Neutrophil (primary cell): ENCODE measurements at regions not wholly inside any gene's neighbourhood (a gene's known extent, or its start where the extent isn't known, plus 50 kb on each side); places are given as distances from the start of the nearest gene placed in this dataset.

ENCODE experiments used
- H3K27ac ChIP-seq: fragments of 200-600 bp; sonication (generic); 2 replicates; pipeline ENCODE4 v1.5.1; 2016; ENCODE audit warnings: mild to moderate bottlenecking, moderate library complexity
- H3K27me3 ChIP-seq: fragments of 200-600 bp; sonication (generic); 2 replicates; pipeline ENCODE4 v1.6.0; 2016; ENCODE audit warnings: mild to moderate bottlenecking
- H3K36me3 ChIP-seq: fragments of 200-600 bp; sonication (generic); 2 replicates; pipeline ENCODE4 v1.5.1; 2017
- H3K4me1 ChIP-seq, 2 experiments: fragments of 200-600 bp in 1 of 2; sonication (generic) in 1 of 2; 1 replicate in 1 of 2; 2 replicates in 1 of 2; pipeline versions ENCODE4 v1.5.1 to v1.6.1; 2013 to 2016; ENCODE audit warnings: low read depth in 1 of 2, low read length in 1 of 2, mild to moderate bottlenecking in 1 of 2, moderate library complexity in 1 of 2; ENCODE audit not compliant: control insufficient read depth in 1 of 2, insufficient read depth in 1 of 2
- H3K4me3 ChIP-seq, 2 experiments: fragments of 200-600 bp in 1 of 2; sonication (generic) in 1 of 2; 1 replicate in 1 of 2; 2 replicates in 1 of 2; pipeline ENCODE4 v1.5.1; 2013 to 2016; ENCODE audit warnings: low read depth in 1 of 2, low read length in 1 of 2, mild to moderate bottlenecking in 1 of 2, moderate library complexity in 1 of 2
- H3K9me3 ChIP-seq: fragments of 200-600 bp; sonication (generic); 2 replicates; pipeline ENCODE4 v1.5.1; 2016
- CTCF ChIP-seq: fragments of 200-600 bp; sonication (generic); IDR thresholded peaks from 2 replicates; pipeline ENCODE4 v1.5.1; 2016; ENCODE audit warnings: antibody characterized with exemption

- Histone ChIP-seq H3K27me3 (peaks cover 16% of the 10 kb centered on the region), H3K4me3 (no peak overlapping the region)
Observed at GRCh38 chr17:72492941-72493340, 372.1 kb downstream of the SOX9 start.

DNA sequence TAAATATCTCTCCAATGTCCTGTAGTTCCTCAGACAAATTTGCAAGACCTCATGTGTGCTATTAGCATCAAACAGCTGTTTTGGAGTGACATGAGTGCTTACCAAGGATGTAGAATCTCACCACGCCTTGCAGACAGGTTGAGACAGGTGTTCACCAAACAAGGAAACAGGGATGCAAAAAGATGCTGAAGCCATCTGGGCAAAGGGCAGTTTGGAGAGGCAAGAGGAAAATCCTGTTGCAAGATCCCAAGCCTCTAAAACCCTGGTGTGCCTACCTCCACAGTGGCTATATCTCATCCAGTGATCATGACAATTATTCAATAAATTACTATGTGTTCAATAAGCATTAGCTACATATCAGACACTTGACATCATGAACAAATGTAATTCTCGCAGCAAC is 373.7 kb downstream of the SOX9 start:
- no peak for TF ChIP-seq CTCF
- Histone ChIP-seq H3K27me3 (no peaks in the 10 kb centered on the region), H3K9me3 (no peaks in the 10 kb centered on the region), H3K36me3 (no peaks in the 10 kb centered on the region), H3K4me1 (no peaks in the 10 kb centered on the region), H3K27ac (no peak overlapping the region), H3K4me3 (no peak overlapping the region)

More at GRCh38 chr17:72492941-72493340, 372.1 kb downstream of the SOX9 start:
- Histone ChIP-seq H3K27ac (no peak overlapping the region), H3K9me3 (no peaks in the 10 kb centered on the region), H3K4me1 (no peaks in the 10 kb centered on the region), H3K36me3 (no peaks in the 10 kb centered on the region)
- no peak for TF ChIP-seq CTCF

DNA sequence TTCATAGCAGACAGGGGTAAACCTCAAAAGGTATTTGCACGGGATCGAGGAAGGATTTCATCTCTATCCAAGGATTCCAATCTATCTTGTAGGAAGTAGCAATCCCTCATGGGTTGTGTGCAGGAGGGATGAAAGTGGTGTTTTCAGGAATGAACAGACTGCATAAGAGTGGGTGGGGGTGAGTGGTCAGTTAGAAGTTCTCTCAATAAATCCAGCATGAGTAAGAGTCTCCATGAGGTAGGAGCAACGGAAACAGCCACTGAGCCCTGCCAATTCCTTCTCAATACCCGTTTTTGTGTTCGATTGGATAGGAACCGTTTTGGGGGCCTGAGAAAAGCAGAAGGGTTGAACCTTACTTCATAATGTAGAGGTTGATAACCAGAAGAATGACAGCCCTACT is 375.6 kb downstream of the SOX9 start:
- no peaks in the 10 kb centered on the region for H3K27me3 ChIP-seq
- H3K9me3 ChIP-seq: no peaks in the 10 kb centered on the region
- no peak overlapping the region for H3K4me3 ChIP-seq
- TF ChIP-seq CTCF: no peak
- H3K27ac ChIP-seq: no peak overlapping the region
- no peaks in the 10 kb centered on the region for H3K36me3 ChIP-seq
- no peaks in the 10 kb centered on the region for H3K4me1 ChIP-seq

DNA sequence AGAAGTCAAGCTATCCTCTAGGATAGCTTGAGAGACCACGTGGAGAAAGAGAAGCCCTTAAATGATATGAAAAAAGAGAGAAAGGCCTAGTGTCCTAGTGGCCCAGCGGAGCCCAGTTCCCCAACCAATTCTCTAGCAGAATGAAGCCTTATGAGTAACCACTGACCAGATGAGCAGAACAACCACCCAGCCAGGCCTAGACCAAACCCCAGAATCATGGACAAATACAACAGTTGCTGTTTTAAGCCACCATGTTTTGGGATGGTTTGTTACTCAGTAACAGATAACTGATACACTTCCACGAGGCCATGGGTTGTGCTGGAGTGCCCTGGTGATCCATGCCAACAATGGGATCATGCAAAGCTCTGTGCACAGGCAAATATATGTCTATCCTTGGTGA is 377.1 kb downstream of the SOX9 start:
- H3K9me3 ChIP-seq: no peaks in the 10 kb centered on the region
- no peak for TF ChIP-seq CTCF
- no peak overlapping the region for H3K4me3 ChIP-seq
- peaks cover 8% of the 10 kb centered on the region for H3K27me3 ChIP-seq
- H3K36me3 ChIP-seq: no peaks in the 10 kb centered on the region
- no peak overlapping the region for H3K27ac ChIP-seq
- H3K4me1 ChIP-seq: no peaks in the 10 kb centered on the region

- Histone ChIP-seq H3K27ac (no peak overlapping the region), H3K9me3 (no peaks in the 10 kb centered on the region), H3K4me1 (no peaks in the 10 kb centered on the region), H3K27me3 (peaks cover 10% of the 10 kb centered on the region), H3K4me3 (no peak overlapping the region), H3K36me3 (no peaks in the 10 kb centered on the region)
- no peak for TF ChIP-seq CTCF
Observed at GRCh38 chr17:72498364-72499210, 377.8 kb downstream of the SOX9 start.
